Muscle of leg (tissue), 3 donors: ENCODE measurements at regions not wholly inside any gene's neighbourhood (a gene's known extent, or its start where the extent isn't known, plus 50 kb on each side); places are given as distances from the start of the nearest gene placed in this dataset.

Experiments used
- DNase-seq: peaks from one replicate; pipeline ENCODE4 v3.0.0; 2013
- H3K27ac ChIP-seq: one replicate; pipeline ENCODE4 v1.5.1; 2013; ENCODE audit warnings: mild to moderate bottlenecking, low read length, control low read depth
- H3K27me3 ChIP-seq: one replicate; pipeline ENCODE4 v1.6.1; 2013; ENCODE audit warnings: low read length; ENCODE audit not compliant: control insufficient read depth, insufficient read depth
- H3K36me3 ChIP-seq: one replicate; pipeline ENCODE4 v1.6.1; 2013; ENCODE audit warnings: low read length; ENCODE audit not compliant: control insufficient read depth, insufficient read depth
- H3K4me1 ChIP-seq: one replicate; pipeline ENCODE4 v1.6.1; 2013; ENCODE audit warnings: low read length; ENCODE audit not compliant: control insufficient read depth, insufficient read depth
- H3K4me3 ChIP-seq: one replicate; pipeline ENCODE4 v1.5.1; 2013; ENCODE audit warnings: low read length, control low read depth
- H3K9me3 ChIP-seq: replicated peaks from 2 replicates; pipeline ENCODE4 v1.6.1; 2013; ENCODE audit warnings: low read depth, low read length; ENCODE audit not compliant: control insufficient read depth
- WGBS: methylation state at CpG from one replicate; pipeline ENCODE4 v1.1.5; 2013; ENCODE audit warnings: missing lambda C conversion rate; ENCODE audit not compliant: insufficient coverage; 5-methylcytosine and 5-hydroxymethylcytosine counted together

- no peaks in the 10 kb centered on the region for H3K36me3 ChIP-seq
- no peaks in the 10 kb centered on the region for H3K27me3 ChIP-seq
- WGBS, result 37% methylated on average over 6 of the region's 6 CpGs
- DNase-seq, result peak; percentile 38
- no peak overlapping the region for H3K27ac ChIP-seq
- H3K9me3 ChIP-seq, result no peaks in the 10 kb centered on the region
- no peak overlapping the region for H3K4me3 ChIP-seq
- H3K4me1 ChIP-seq, result peaks cover 12% of the 10 kb centered on the region
These were observed 222.3 kb downstream of the RHOU start for GRCh38 chr1:228957535-228957934.

GRCh38 chr1:228958121-228958520, 222.8 kb downstream of the RHOU start:
- DNase-seq, result no peak
- Histone ChIP-seq H3K9me3 (no peaks in the 10 kb centered on the region), H3K27ac (no peak overlapping the region), H3K36me3 (no peaks in the 10 kb centered on the region), H3K4me1 (peaks cover 12% of the 10 kb centered on the region), H3K27me3 (no peaks in the 10 kb centered on the region), H3K4me3 (no peak overlapping the region)
- WGBS, result 80% methylated on average over 1 of the region's 4 CpGs

GRCh38 chr1:228958741-228959140, 223.5 kb downstream of the RHOU start:
- no peaks in the 10 kb centered on the region for H3K36me3 ChIP-seq
- WGBS, result no CpG with 5 or more reads among the region's 2 CpGs
- H3K4me1 ChIP-seq, result peaks cover 14% of the 10 kb centered on the region
- H3K27me3 ChIP-seq, result no peaks in the 10 kb centered on the region
- H3K4me3 ChIP-seq, result no peak overlapping the region
- H3K27ac ChIP-seq, result no peak overlapping the region
- no peaks in the 10 kb centered on the region for H3K9me3 ChIP-seq
- DNase-seq, result no peak

GRCh38 chr1:228960705-228961104, 225.4 kb downstream of the RHOU start:
- no peaks in the 10 kb centered on the region for H3K9me3 ChIP-seq
- H3K27me3 ChIP-seq, result no peaks in the 10 kb centered on the region
- H3K4me1 ChIP-seq, result peaks cover 24% of the 10 kb centered on the region
- H3K36me3 ChIP-seq, result no peaks in the 10 kb centered on the region
- no peak for DNase-seq
- WGBS, result 29% methylated on average over 3 of the region's 5 CpGs
- H3K4me3 ChIP-seq, result no peak overlapping the region
- H3K27ac ChIP-seq, result no peak overlapping the region

GRCh38 chr1:228961511-228961910, 226.2 kb downstream of the RHOU start:
- no peak for DNase-seq
- H3K9me3 ChIP-seq, result no peaks in the 10 kb centered on the region
- no peaks in the 10 kb centered on the region for H3K27me3 ChIP-seq
- no peak overlapping the region for H3K4me3 ChIP-seq
- 88% methylated on average over 4 of the region's 6 CpGs for WGBS
- peaks cover 23% of the 10 kb centered on the region for H3K4me1 ChIP-seq
- no peaks in the 10 kb centered on the region for H3K36me3 ChIP-seq
- H3K27ac ChIP-seq, result no peak overlapping the region

- Histone ChIP-seq H3K27me3 (no peaks in the 10 kb centered on the region), H3K4me1 (peaks cover 12% of the 10 kb centered on the region), H3K9me3 (no peaks in the 10 kb centered on the region), H3K4me3 (no peak overlapping the region), H3K27ac (peak overlapping the region; percentile 82), H3K36me3 (no peaks in the 10 kb centered on the region)
- DNase-seq, result no peak
- no CpG with 5 or more reads among the region's 2 CpGs for WGBS
These were observed 228.5 kb downstream of the RHOU start for GRCh38 chr1:228963795-228964177.

GRCh38 chr1:228964178-228965089, 229.2 kb downstream of the RHOU start:
- no peak overlapping the region for H3K4me3 ChIP-seq
- peaks cover 12% of the 10 kb centered on the region for H3K4me1 ChIP-seq
- peak overlapping the region; percentile 82 for H3K27ac ChIP-seq
- peak; percentile 90 for DNase-seq
- H3K36me3 ChIP-seq, result no peaks in the 10 kb centered on the region
- 34% methylated on average over 4 of the region's 12 CpGs for WGBS
- H3K9me3 ChIP-seq, result no peaks in the 10 kb centered on the region
- H3K27me3 ChIP-seq, result no peaks in the 10 kb centered on the region

GRCh38 chr1:228968891-228969606, 233.8 kb downstream of the RHOU start:
- H3K27ac ChIP-seq, result no peak overlapping the region
- H3K9me3 ChIP-seq, result no peaks in the 10 kb centered on the region
- 65% methylated on average over 14 of the region's 15 CpGs for WGBS
- H3K4me3 ChIP-seq, result no peak overlapping the region
- no peak for DNase-seq
- peaks cover 8% of the 10 kb centered on the region for H3K4me1 ChIP-seq
- peaks cover 2% of the 10 kb centered on the region for H3K27me3 ChIP-seq
- H3K36me3 ChIP-seq, result no peaks in the 10 kb centered on the region

GRCh38 chr1:228969953-228970800, 234.9 kb downstream of the RHOU start:
- H3K4me3 ChIP-seq, result no peak overlapping the region
- peaks cover 2% of the 10 kb centered on the region for H3K27me3 ChIP-seq
- H3K9me3 ChIP-seq, result no peaks in the 10 kb centered on the region
- peaks cover 7% of the 10 kb centered on the region for H3K4me1 ChIP-seq
- no peak for DNase-seq
- no peak overlapping the region for H3K27ac ChIP-seq
- 94% methylated on average over 6 of the region's 11 CpGs for WGBS
- H3K36me3 ChIP-seq, result no peaks in the 10 kb centered on the region

GRCh38 chr1:228972576-228972975, 237.3 kb downstream of the RHOU start:
- H3K9me3 ChIP-seq, result no peaks in the 10 kb centered on the region
- H3K36me3 ChIP-seq, result no peaks in the 10 kb centered on the region
- no peak for DNase-seq
- peaks cover 9% of the 10 kb centered on the region for H3K4me1 ChIP-seq
- WGBS, result no CpG with 5 or more reads among the region's 2 CpGs
- H3K27ac ChIP-seq, result no peak overlapping the region
- H3K4me3 ChIP-seq, result no peak overlapping the region
- H3K27me3 ChIP-seq, result peaks cover 2% of the 10 kb centered on the region
